HepG2 (cell line): ENCODE measurements at regions not wholly inside any gene's neighbourhood (a gene's known extent, or its start where the extent isn't known, plus 50 kb on each side); places are given as distances from the start of the nearest gene placed in this dataset.

Source experiments
- FOSL1 ChIP-seq: sonication (generic); formaldehyde crosslinking; IDR thresholded peaks from 2 replicates; pipeline ENCODE4 v1.9.0; 2021; ENCODE audit warnings: missing genetic modification reagents, borderline replicate concordance
- JUN ChIP-seq: sonication (generic); formaldehyde crosslinking; IDR thresholded peaks from 2 replicates; pipeline ENCODE4 v1.4.0; 2020; ENCODE audit warnings: mild to moderate bottlenecking, missing genetic modification reagents
- NCOR1 ChIP-seq: fragments of 200-600 bp; sonication (generic); IDR thresholded peaks from 2 replicates; pipeline ENCODE4 v1.7.0; 2017; ENCODE audit warnings: antibody characterized with exemption, low read length, borderline replicate concordance
- SMC3 ChIP-seq: IDR thresholded peaks from 2 replicates; pipeline ENCODE4 v1.6.1; 2011; ENCODE audit warnings: low read length, improper control_type of control experiment
- TAF1 ChIP-seq: sonication (generic); formaldehyde crosslinking; IDR thresholded peaks from 2 replicates; pipeline ENCODE4 v1.4.0; 2020; ENCODE audit warnings: missing genetic modification reagents
- TCF12 ChIP-seq, 2 experiments: fragments of 450-650 bp in 1 of 2; sonication (generic) in 1 of 2; formaldehyde crosslinking in 1 of 2; IDR thresholded peaks; 2 replicates each; pipeline versions ENCODE4 v1.6.1 to v1.8.0; 2017 to 2022; ENCODE audit warnings: antibody characterized with exemption in 1 of 2, mild to moderate bottlenecking in 1 of 2, missing genetic modification reagents in 1 of 2, moderate library complexity in 1 of 2
- TCF7L2 ChIP-seq: IDR thresholded peaks from 2 replicates; pipeline ENCODE4 v1.6.1; 2011; ENCODE audit warnings: mild to moderate bottlenecking, low read depth, low read length, moderate library complexity
- ZNF207 ChIP-seq: fragments of 450-650 bp; IDR thresholded peaks from 2 replicates; pipeline ENCODE4 v1.6.1; 2016; ENCODE audit warnings: antibody characterized with exemption, borderline replicate concordance
- ZNF274 ChIP-seq: sonication (generic); formaldehyde crosslinking; IDR thresholded peaks from 2 replicates; pipeline ENCODE4 v1.5.1; 2020; ENCODE audit warnings: mild to moderate bottlenecking, missing genetic modification reagents
- TF ChIP-seq, protein P1 (sequence below): IDR thresholded peaks from 2 replicates; pipeline ENCODE4 v1.6.1; 2016; ENCODE audit warnings: low read depth, control low read depth
- TF ChIP-seq, protein P2 (sequence below): sonication (generic); formaldehyde crosslinking; IDR thresholded peaks from 2 replicates; pipeline ENCODE4 v1.9.0; 2021; ENCODE audit warnings: missing genetic modification reagents, mild to moderate bottlenecking, borderline replicate concordance
- TF ChIP-seq, protein P3 (sequence below): sonication (generic); formaldehyde crosslinking; IDR thresholded peaks from 2 replicates; pipeline ENCODE4 v1.5.0; 2020; ENCODE audit warnings: mild to moderate bottlenecking, missing genetic modification reagents, moderate library complexity
- TF ChIP-seq, protein P4 (sequence below): IDR thresholded peaks from 2 replicates; pipeline ENCODE4 v1.6.1; 2012; ENCODE audit warnings: low read depth, low read length, improper control_type of control experiment

DNA sequence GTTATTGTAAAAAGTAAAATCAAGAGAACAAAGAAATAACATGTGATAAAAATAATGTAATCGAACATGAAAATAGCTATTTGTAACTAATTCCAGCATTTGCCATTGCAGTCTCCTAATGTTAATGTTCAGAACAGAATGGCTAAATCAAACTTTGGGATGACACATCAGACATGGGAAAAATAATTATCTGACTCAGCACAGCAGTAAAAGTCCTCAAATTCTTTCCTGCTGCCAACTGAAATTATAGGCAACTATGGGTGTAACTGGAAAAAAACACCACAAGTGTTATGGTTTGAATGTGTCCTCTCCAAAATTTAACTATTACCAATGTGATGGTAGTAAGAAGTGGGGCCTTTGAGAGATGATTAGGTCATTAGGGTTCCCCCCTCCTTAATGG lies 446.7 kb downstream of the C3orf38 start:
- no peak for TF ChIP-seq TCF7L2
- TF ChIP-seq ZNF274 (CRISPR knock-in tag) = no peak
- TF ChIP-seq NCOR1 = no peak
- TF ChIP-seq, protein P1, sequence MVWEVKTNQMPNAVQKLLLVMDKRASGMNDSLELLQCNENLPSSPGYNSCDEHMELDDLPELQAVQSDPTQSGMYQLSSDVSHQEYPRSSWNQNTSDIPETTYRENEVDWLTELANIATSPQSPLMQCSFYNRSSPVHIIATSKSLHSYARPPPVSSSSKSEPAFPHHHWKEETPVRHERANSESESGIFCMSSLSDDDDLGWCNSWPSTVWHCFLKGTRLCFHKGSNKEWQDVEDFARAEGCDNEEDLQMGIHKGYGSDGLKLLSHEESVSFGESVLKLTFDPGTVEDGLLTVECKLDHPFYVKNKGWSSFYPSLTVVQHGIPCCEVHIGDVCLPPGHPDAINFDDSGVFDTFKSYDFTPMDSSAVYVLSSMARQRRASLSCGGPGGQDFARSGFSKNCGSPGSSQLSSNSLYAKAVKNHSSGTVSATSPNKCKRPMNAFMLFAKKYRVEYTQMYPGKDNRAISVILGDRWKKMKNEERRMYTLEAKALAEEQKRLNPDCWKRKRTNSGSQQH (CRISPR knock-in tag) = no peak
- TF ChIP-seq, protein P2, sequence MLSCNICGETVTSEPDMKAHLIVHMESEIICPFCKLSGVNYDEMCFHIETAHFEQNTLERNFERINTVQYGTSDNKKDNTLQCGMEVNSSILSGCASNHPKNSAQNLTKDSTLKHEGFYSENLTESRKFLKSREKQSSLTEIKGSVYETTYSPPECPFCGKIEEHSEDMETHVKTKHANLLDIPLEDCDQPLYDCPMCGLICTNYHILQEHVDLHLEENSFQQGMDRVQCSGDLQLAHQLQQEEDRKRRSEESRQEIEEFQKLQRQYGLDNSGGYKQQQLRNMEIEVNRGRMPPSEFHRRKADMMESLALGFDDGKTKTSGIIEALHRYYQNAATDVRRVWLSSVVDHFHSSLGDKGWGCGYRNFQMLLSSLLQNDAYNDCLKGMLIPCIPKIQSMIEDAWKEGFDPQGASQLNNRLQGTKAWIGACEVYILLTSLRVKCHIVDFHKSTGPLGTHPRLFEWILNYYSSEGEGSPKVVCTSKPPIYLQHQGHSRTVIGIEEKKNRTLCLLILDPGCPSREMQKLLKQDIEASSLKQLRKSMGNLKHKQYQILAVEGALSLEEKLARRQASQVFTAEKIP (CRISPR knock-in tag) = no peak
- TF ChIP-seq, protein P3, sequence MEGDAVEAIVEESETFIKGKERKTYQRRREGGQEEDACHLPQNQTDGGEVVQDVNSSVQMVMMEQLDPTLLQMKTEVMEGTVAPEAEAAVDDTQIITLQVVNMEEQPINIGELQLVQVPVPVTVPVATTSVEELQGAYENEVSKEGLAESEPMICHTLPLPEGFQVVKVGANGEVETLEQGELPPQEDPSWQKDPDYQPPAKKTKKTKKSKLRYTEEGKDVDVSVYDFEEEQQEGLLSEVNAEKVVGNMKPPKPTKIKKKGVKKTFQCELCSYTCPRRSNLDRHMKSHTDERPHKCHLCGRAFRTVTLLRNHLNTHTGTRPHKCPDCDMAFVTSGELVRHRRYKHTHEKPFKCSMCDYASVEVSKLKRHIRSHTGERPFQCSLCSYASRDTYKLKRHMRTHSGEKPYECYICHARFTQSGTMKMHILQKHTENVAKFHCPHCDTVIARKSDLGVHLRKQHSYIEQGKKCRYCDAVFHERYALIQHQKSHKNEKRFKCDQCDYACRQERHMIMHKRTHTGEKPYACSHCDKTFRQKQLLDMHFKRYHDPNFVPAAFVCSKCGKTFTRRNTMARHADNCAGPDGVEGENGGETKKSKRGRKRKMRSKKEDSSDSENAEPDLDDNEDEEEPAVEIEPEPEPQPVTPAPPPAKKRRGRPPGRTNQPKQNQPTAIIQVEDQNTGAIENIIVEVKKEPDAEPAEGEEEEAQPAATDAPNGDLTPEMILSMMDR (CRISPR knock-in tag) = no peak
- TF ChIP-seq TAF1 (CRISPR knock-in tag) = no peak
- TF ChIP-seq FOSL1 (CRISPR knock-in tag) = no peak
- TF ChIP-seq JUN (CRISPR knock-in tag) = no peak
- TF ChIP-seq, protein P4, sequence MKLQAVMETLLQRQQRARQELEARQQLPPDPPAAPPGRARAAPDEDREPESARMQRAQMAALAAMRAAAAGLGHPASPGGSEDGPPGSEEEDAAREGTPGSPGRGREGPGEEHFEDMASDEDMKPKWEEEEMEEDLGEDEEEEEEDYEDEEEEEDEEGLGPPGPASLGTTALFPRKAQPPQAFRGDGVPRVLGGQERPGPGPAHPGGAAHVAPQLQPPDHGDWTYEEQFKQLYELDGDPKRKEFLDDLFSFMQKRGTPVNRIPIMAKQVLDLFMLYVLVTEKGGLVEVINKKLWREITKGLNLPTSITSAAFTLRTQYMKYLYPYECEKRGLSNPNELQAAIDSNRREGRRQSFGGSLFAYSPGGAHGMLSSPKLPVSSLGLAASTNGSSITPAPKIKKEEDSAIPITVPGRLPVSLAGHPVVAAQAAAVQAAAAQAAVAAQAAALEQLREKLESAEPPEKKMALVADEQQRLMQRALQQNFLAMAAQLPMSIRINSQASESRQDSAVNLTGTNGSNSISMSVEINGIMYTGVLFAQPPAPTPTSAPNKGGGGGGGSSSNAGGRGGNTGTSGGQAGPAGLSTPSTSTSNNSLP = no peak
- no peak for TF ChIP-seq ZNF207
- TF ChIP-seq SMC3 = no peak
- TF ChIP-seq TCF12 (IDR thresholded peaks at IDR 0.05) = no peak
- no peak for TF ChIP-seq TCF12 (CRISPR knock-in tag; IDR thresholded peaks at IDR 0.05)
